HG03025 (cell line): ENCODE measurements at regions not wholly inside any gene's neighbourhood (a gene's known extent, or its start where the extent isn't known, plus 50 kb on each side); places are given as distances from the start of the nearest gene placed in this dataset.
"Not testable (repeated sequence)": the region's sequence is repeated elsewhere in the genome, so short reads cannot be mapped to it uniquely, and the experiment has no call there.

Experiments used
- ATAC-seq: cut with Tn5 transposase; IDR thresholded peaks from one replicate; pipeline ENCODE4 v1.9.1; 2021; ENCODE audit warnings: mild to moderate bottlenecking, moderate library complexity; ENCODE audit not compliant: unreplicated experiment, low FRiP score

GRCh38 chr21:14630556-14631069 is 84.5 kb upstream of the SAMSN1 start:
- no peak for ATAC-seq

- no peak for ATAC-seq
Measured at GRCh38 chr21:14629461-14629860, 83.3 kb upstream of the SAMSN1 start.

DNA sequence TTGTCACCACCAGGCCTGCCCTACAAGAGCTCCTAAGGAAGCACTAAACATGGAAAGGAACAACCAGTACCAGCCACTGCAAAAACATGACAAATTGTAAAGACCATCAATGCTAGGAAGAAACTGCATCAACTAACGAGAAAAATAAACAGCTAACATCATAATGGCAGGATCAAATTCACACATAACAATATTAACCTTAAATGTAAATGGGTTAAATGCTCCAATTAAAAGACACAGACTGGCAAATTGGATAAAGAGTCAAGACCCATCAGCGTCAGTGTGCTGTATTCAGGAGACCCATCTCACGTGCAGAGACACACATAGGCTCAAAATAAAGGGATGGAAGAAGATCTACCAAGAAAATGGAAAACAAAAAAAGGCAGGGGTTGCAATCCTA is 77.0 kb upstream of the SAMSN1 start:
- ATAC-seq: not testable (repeated sequence)

DNA sequence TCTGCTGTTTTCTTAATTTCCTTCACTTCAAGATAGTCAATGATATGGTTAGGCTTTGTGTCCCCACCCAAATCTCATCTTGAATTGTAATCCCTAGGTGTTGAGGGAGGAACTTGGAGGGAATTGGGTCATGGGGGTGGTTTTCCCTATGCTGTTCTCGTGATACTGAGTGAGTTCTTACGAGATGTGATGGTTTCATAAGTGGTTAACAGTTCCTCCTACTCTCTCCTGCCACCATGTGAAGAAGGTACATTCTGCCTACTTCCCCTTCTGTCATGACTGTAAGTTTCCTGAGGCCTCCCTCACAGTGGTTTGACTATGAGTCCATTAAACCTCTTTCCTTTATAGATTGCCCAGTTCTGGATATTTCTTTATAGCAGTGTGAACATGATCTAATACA is 74.0 kb upstream of the SAMSN1 start:
- no peak for ATAC-seq

DNA sequence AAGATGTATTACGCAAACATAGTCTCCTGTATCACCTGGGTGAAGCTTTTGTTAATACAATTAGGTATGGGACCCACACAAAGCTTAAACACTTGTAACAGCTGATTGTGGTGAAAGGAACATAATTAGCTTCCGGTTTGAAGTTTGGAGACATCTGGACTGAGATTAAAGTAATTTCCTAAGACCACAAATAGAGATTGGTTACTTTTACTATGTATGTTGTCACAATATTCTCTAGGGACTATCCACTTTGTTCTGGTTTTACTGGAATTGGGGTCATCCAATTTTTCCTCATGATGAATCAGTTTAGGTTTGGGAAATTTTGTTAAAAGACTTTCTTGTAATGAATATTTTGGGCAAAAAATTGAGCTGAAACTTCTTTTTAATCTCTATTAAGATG is 71.8 kb upstream of the SAMSN1 start:
- no peak for ATAC-seq

DNA sequence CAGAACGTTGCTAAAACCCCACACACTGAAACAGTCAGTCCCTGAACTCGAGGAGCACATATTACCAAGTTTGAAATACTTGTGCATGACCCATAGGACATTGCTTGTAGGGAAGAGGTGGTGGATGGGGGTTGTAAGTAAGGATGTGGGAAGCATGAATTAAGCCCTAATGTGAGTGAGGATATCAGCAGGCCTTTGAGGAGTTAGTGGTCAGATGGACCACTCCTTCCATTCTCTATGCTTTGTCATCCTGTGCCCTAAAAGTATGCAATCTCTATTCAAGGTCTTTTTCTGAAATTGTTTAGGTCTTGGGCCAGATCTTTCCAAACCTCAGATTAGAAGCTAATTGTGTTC is 70.9 kb upstream of the SAMSN1 start:
- no peak for ATAC-seq

- ATAC-seq: no peak
Measured at GRCh38 chr21:14616380-14617039, 70.4 kb upstream of the SAMSN1 start.

DNA sequence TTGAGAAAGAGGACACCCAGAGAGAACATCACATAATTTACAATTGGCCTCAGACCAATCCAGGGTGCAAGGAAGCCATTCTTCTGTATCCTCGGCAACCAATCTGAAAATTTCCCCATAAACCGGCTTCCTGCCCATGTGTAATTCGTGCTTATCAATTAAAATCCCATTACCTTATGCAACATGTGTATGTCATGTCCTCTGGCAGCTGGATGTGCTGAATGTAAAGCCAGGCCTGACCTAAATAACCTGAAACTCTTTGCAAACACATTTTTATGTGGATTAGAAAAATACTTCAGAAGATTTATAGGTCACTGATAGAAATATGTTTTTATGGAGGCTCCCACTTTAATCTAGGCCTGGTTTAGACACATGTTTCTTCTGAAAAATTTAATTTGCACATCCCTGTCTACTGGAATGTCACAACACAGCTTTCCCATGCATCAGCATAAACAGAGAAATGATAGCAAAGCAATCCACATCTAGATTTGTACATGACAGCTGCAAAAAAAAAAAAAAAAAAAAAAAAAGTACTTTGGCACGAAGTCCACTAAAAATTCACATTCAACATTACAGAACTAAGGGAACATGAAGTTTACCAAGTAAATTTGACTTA is 69.4 kb upstream of the SAMSN1 start:
- ATAC-seq: no peak

DNA sequence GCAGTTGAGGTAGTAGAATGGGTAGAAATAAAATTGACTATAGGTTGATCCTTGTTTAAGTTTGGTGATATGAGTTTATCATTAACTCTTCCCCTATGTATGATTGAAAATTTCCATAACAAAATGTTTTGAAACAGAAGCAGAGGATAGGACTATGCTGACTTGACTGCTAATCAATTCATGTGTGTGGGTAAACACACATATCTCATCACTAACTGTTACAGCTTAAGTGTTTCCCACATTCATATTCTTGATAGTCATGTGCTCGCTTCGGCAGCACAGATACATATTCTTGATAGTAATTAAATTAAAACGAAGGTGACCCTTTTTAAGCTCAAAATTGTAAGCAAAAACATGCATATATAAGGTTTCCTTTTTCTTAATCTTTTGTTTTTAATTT is 68.2 kb upstream of the SAMSN1 start:
- no peak for ATAC-seq

- ATAC-seq: no peak
Measured at GRCh38 chr21:14613486-14614224, 67.5 kb upstream of the SAMSN1 start.

DNA sequence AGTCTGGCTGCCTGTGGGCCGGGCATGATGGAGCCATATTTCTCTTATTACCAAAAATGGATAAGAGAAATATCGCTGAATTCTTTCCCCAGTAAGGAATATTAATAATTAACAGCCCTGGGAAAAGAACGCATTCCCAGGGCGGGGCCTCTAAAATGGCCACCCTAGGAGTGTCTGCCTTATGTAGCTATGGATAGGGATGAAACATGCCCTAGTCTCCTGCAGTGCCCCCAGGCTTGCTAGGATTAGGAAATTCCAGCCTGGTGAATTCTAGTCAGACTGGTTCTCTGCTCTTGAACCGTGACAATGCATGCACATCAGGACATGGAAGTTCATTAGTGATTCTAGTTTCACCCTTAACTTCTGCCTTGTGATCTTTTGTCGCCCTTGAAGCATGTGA is 64.0 kb upstream of the SAMSN1 start:
- ATAC-seq: not testable (repeated sequence)

DNA sequence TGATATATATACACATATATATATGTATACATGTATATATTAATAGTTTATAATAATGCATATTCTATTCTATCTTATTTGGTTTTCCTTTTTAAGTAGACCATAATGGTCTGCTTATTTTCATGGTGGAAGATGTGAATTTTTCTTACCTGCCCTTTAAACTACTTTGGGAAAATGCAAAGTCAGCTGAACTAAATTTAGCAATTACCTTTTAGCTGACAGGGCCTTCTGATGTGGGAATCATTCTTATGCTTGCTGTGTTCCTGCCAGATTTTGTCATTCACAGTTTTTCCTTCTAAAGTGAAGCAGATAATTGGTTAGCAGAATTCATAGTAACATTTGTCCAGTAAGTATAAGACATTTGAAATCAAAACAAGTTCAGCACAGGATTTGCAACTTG is 63.2 kb upstream of the SAMSN1 start:
- ATAC-seq: no peak

GRCh38 chr21:14607262-14607661 is 61.1 kb upstream of the SAMSN1 start:
- no peak for ATAC-seq

DNA sequence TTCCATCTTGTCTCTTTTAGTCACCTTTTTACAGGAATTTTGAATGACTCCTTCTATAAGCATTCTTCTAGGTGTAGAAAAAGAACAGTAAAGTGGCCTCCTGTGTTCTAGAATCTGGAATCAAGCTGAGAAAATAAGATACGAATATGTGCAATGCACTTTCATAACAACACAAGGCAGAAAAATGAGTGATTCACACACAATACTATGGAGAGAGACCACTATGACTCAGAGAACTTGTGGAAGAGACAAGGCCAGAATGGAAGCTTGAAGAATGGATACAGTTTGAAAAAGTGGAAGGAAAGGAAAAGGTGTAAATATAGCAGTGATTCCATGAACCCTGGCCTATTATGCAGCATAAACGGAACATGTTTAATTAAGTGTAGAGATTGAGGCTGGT is 57.1 kb upstream of the SAMSN1 start:
- no peak for ATAC-seq

DNA sequence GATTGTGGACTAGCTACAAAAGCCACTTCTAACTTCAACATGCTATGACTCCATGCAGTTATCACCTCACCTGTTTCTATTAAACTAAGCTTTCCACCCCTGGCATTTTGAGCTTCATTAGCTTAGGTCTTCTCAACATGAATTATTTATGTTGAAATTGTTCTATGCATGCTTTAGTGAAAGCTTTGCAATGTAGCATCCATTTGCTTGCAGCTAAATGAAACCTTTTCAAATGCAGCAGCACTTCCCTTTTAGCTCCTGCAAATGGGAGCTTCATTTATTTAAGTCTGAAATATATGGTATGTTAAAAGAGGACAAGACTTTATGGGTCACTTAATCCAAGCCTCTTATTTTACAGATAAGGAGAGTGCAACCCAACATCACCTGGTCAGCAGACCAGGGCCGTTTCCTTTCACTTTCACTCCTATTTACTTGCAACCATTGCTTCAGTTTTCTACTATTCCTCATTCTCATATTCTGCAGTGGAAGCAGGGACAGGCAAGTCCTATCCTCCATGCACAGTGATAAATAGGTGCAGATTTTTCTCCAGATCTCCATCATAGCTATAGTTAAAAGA is 56.4 kb upstream of the SAMSN1 start:
- ATAC-seq: no peak

DNA sequence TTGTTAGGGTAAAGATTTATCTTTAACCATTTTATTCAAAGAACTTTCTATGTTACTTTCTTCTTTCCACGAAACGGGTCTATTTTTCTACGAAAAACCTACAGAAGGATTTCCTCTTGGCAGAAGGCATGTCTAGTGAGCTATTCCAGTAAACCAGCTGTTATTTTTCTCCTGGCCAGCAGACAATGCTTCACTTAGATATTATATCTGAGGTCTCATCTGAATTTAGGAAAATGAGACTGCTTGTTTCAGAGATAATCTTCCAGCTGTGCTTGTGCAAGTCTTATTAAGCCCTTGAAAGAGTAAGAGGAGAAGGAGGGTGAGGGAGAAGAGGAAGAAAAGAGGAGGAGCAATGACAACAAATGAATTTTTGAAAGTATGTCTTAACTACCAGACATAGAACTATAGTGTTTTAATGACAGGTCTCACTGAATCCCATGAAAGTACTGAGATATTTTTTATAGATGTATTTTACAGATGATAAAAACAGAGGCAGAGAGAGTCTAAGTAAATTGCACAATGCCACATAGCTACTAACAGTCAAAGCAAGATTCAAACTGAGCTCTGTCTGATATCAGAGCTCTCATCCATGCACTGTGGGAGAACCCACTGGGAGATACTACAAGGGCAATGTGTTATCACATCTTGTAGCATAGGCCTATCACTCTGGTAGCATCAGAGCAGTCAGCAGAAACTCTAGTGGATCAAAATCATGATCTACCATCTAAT is 54.6 kb upstream of the SAMSN1 start:
- no peak for ATAC-seq

GRCh38 chr21:14598065-14598464 is 52.0 kb upstream of the SAMSN1 start:
- no peak for ATAC-seq
